H1 (cell line): ENCODE measurements at regions not wholly inside any gene's neighbourhood (a gene's known extent, or its start where the extent isn't known, plus 50 kb on each side); places are given as distances from the start of the nearest gene placed in this dataset.

ENCODE experiments used
- CTCF ChIA-PET: fragments of 300-600 bp; sonication (Branson Sonifier 250); formaldehyde crosslinking; loops from one replicate; lab custom pipeline; 2021; ENCODE audit not compliant: partially characterized antibody; lab: Charles Lee
- POLR2A ChIA-PET: fragments of 300-600 bp; sonication (Branson Sonifier 250); formaldehyde crosslinking; loops from one replicate; lab custom pipeline; 2021; ENCODE audit warnings: inconsistent platforms; ENCODE audit not compliant: partially characterized antibody; lab: Charles Lee
- DNase-seq, 2 experiments: peaks; one replicate each; pipeline versions ENCODE4 v3.0.0 to v3.0.0-alpha.2; 2010 to 2022; ENCODE audit warnings: low spot score in 2 of 2, low read depth in 1 of 2, mixed read lengths in 1 of 2
- FAIRE-seq: peaks from 2 replicates; lab custom pipeline; 2011; peaks lifted over from hg19 to GRCh38; lab: Jason Lieb, UNC
- H2AFZ ChIP-seq: 2 replicates; pipeline ENCODE4 v1.8.1; 2012; ENCODE audit warnings: low read length, inconsistent platforms
- H2AK5ac ChIP-seq: 2 replicates; pipeline ENCODE4 v1.6.1; 2013; ENCODE audit warnings: low read depth, low read length
- H2BK120ac ChIP-seq: replicated peaks from 2 replicates; pipeline ENCODE3; 2013; ENCODE audit warnings: low read depth, low read length, inconsistent platforms
- H2BK12ac ChIP-seq: 2 replicates; pipeline ENCODE4 v1.6.1; 2013; ENCODE audit warnings: low read depth, low read length
- H2BK15ac ChIP-seq: 2 replicates; pipeline ENCODE4 v1.6.1; 2013; ENCODE audit warnings: low read length
- H2BK20ac ChIP-seq: 2 replicates; pipeline ENCODE4 v1.6.1; 2013; ENCODE audit warnings: low read length
- H2BK5ac ChIP-seq: 2 replicates; pipeline ENCODE4 v1.6.1; 2013; ENCODE audit warnings: low read depth, low read length
- H3K14ac ChIP-seq: 2 replicates; pipeline ENCODE4 v1.6.1; 2013; ENCODE audit warnings: inconsistent platforms; ENCODE audit not compliant: insufficient read length
- H3K18ac ChIP-seq: 2 replicates; pipeline ENCODE4 v1.6.1; 2013; ENCODE audit warnings: low read length; ENCODE audit errors: extremely low read depth
- H3K23ac ChIP-seq: 2 replicates; pipeline ENCODE4 v1.6.1; 2013; ENCODE audit warnings: inconsistent platforms; ENCODE audit not compliant: insufficient read length
- H3K23me2 ChIP-seq: 2 replicates; pipeline ENCODE4 v1.6.1; 2013; ENCODE audit warnings: low read depth, low read length
- H3K27ac ChIP-seq: 2 replicates; pipeline ENCODE4 v1.6.1; 2011; ENCODE audit warnings: low read depth, low read length, inconsistent platforms
- H3K27me3 ChIP-seq, 4 experiments: replicated peaks in 1 of 4; 1 replicate in 1 of 4; 2 replicates in 3 of 4; pipeline versions ENCODE4 v1.6.1 to v1.8.1; 2011 to 2013; ENCODE audit warnings: low read length in 3 of 4, mild to moderate bottlenecking in 3 of 4, inconsistent platforms in 2 of 4, mixed read lengths in 2 of 4, moderate library complexity in 1 of 4; ENCODE audit not compliant: control insufficient read depth in 3 of 4, insufficient read depth in 3 of 4; ENCODE audit errors: extremely low read depth in 1 of 4
- H3K36me3 ChIP-seq, 4 experiments: 2 replicates each; pipeline versions ENCODE4 v1.6.1 to v1.8.1; 2011 to 2013; ENCODE audit warnings: mild to moderate bottlenecking in 4 of 4, low read length in 3 of 4, moderate library complexity in 2 of 4, control low read depth in 1 of 4, inconsistent platforms in 1 of 4; ENCODE audit not compliant: insufficient read depth in 4 of 4, control insufficient read depth in 2 of 4
- H3K4ac ChIP-seq: replicated peaks from 2 replicates; pipeline ENCODE3; 2013; ENCODE audit warnings: low read length, low read depth, mixed read lengths, inconsistent platforms; ENCODE audit not compliant: insufficient read length
- H3K4me1 ChIP-seq, 4 experiments: replicated peaks in 1 of 4; 1 replicate in 1 of 4; 2 replicates in 3 of 4; pipeline versions ENCODE4 v1.6.1 to v1.8.1; 2011 to 2013; ENCODE audit warnings: low read length in 3 of 4, inconsistent platforms in 2 of 4, mixed read lengths in 1 of 4; ENCODE audit not compliant: insufficient read depth in 4 of 4, control insufficient read depth in 3 of 4
- H3K4me2 ChIP-seq, 2 experiments: 2 replicates each; pipeline versions ENCODE4 v1.6.1 to v1.8.1; 2011 to 2013; ENCODE audit warnings: low read depth in 2 of 2, low read length in 2 of 2, control low read depth in 1 of 2, inconsistent platforms in 1 of 2, mild to moderate bottlenecking in 1 of 2; ENCODE audit not compliant: insufficient read depth in 1 of 2
- H3K4me3 ChIP-seq, 4 experiments: fragments of 200-600, 300-600 bp in 1 of 4; sonication (generic), shearing (Covaris generic), sonication (Bioruptor Twin) in 1 of 4; 2 replicates each; pipeline versions ENCODE4 v1.5.1 to v1.8.1; 2011 to 2016; ENCODE audit warnings: low read length in 4 of 4, low read depth in 3 of 4, control low read depth in 2 of 4, inconsistent platforms in 2 of 4, mild to moderate bottlenecking in 2 of 4, mixed read lengths in 1 of 4, moderate library complexity in 1 of 4; ENCODE audit not compliant: insufficient read depth in 2 of 4; ENCODE audit errors: extremely low read depth in 1 of 4
- H3K56ac ChIP-seq: replicated peaks from 2 replicates; pipeline ENCODE3; 2013; ENCODE audit warnings: low read depth, mild to moderate bottlenecking, mixed read lengths, low read length, inconsistent platforms; ENCODE audit not compliant: insufficient read length
- H3K79me1 ChIP-seq: 2 replicates; pipeline ENCODE4 v1.6.1; 2013; ENCODE audit warnings: low read depth, low read length, control low read depth
- H3K79me2 ChIP-seq, 2 experiments: 2 replicates each; pipeline versions ENCODE4 v1.6.1 to v1.8.1; 2012 to 2013; ENCODE audit warnings: low read length in 2 of 2, mild to moderate bottlenecking in 2 of 2, inconsistent platforms in 1 of 2; ENCODE audit not compliant: insufficient read depth in 2 of 2, control insufficient read depth in 1 of 2
- H3K9ac ChIP-seq, 4 experiments: replicated peaks in 1 of 4; 1 replicate in 1 of 4; 2 replicates in 3 of 4; pipeline versions ENCODE4 v1.6.1 to v1.8.1; 2011 to 2013; ENCODE audit warnings: low read depth in 3 of 4, low read length in 3 of 4, control low read depth in 2 of 4, mild to moderate bottlenecking in 2 of 4, moderate library complexity in 2 of 4, inconsistent platforms in 1 of 4; ENCODE audit errors: extremely low read depth in 1 of 4
- H3K9me3 ChIP-seq, 2 experiments: 2 replicates each; pipeline versions ENCODE4 v1.6.1 to v1.8.1; 2012 to 2013; ENCODE audit warnings: mild to moderate bottlenecking in 2 of 2, moderate library complexity in 2 of 2, control low read depth in 1 of 2, inconsistent platforms in 1 of 2, low read depth in 1 of 2, low read length in 1 of 2, mixed read lengths in 1 of 2; ENCODE audit not compliant: insufficient read depth in 2 of 2
- H4K20me1 ChIP-seq, 2 experiments: replicated peaks in 1 of 2; 2 replicates each; pipeline versions ENCODE3 to v1.8.1; 2011 to 2013; ENCODE audit warnings: inconsistent platforms in 2 of 2, low read length in 2 of 2, mild to moderate bottlenecking in 1 of 2; ENCODE audit not compliant: insufficient read depth in 2 of 2, control insufficient read depth in 1 of 2
- H4K5ac ChIP-seq: 2 replicates; pipeline ENCODE4 v1.6.1; 2013; ENCODE audit warnings: low read length, low read depth, mixed read lengths, inconsistent platforms; ENCODE audit not compliant: insufficient read length
- H4K8ac ChIP-seq: 2 replicates; pipeline ENCODE4 v1.8.0; 2013; ENCODE audit warnings: mild to moderate bottlenecking, moderate library complexity, low read length, inconsistent platforms; ENCODE audit not compliant: insufficient read depth; ENCODE audit errors: extremely low read depth
- H4K91ac ChIP-seq: replicated peaks from 2 replicates; pipeline ENCODE3; 2013; ENCODE audit warnings: low read length, mixed read lengths, inconsistent platforms; ENCODE audit not compliant: insufficient read length
- ATF3 ChIP-seq: IDR thresholded peaks from 2 replicates; pipeline ENCODE4 v1.6.1; 2011; ENCODE audit warnings: low read depth, mild to moderate bottlenecking, low read length; ENCODE audit not compliant: insufficient read depth
- CTCF ChIP-seq, 3 experiments: IDR thresholded peaks; 1 replicate in 2 of 3; 2 replicates in 1 of 3; pipeline versions ENCODE4 v1.5.1 to v1.6.1; 2011; ENCODE audit warnings: low read length in 3 of 3, mild to moderate bottlenecking in 3 of 3, inconsistent platforms in 2 of 3, low read depth in 1 of 3, moderate library complexity in 1 of 3; ENCODE audit not compliant: insufficient read depth in 1 of 3; ENCODE audit errors: control extremely low read depth in 1 of 3
- GABPA ChIP-seq: IDR thresholded peaks from 2 replicates; pipeline ENCODE4 v1.6.1; 2011; ENCODE audit warnings: mild to moderate bottlenecking, low read length, moderate library complexity, borderline replicate concordance; ENCODE audit not compliant: insufficient read depth
- PHF8 ChIP-seq: fragments of 200-600 bp; sonication (generic); conservative IDR thresholded peaks from 2 replicates; pipeline ENCODE4 v1.7.1; 2012; ENCODE audit warnings: low read depth, mild to moderate bottlenecking, inconsistent platforms, low read length, moderate library complexity
- POLR2AphosphoS5 ChIP-seq: IDR thresholded peaks from 2 replicates; pipeline ENCODE4 v1.6.1; 2011; ENCODE audit warnings: low read depth, low read length
- RAD21 ChIP-seq, 2 experiments: IDR thresholded peaks in 1 of 2; conservative IDR thresholded peaks in 1 of 2; 2 replicates each; pipeline ENCODE4 v1.6.1; 2011; ENCODE audit warnings: low read depth in 2 of 2, low read length in 2 of 2, improper control_type of control experiment in 1 of 2, inconsistent platforms in 1 of 2, mild to moderate bottlenecking in 1 of 2, moderate library complexity in 1 of 2
- RXRA ChIP-seq: IDR thresholded peaks from 2 replicates; pipeline ENCODE4 v1.6.1; 2011; ENCODE audit warnings: low read depth, mild to moderate bottlenecking, low read length, moderate library complexity; ENCODE audit not compliant: insufficient read depth
- SIN3A ChIP-seq, 2 experiments: IDR thresholded peaks in 1 of 2; conservative IDR thresholded peaks in 1 of 2; 2 replicates each; pipeline ENCODE4 v1.6.1; 2011 to 2012; ENCODE audit warnings: low read length in 2 of 2, improper control_type of control experiment in 1 of 2, low read depth in 1 of 2, mild to moderate bottlenecking in 1 of 2
- SUZ12 ChIP-seq: fragments of 200-600 bp; sonication (generic); IDR thresholded peaks from 2 replicates; pipeline ENCODE4 v1.6.1; 2012; ENCODE audit warnings: mild to moderate bottlenecking, inconsistent platforms, low read length, moderate library complexity, mixed read lengths
- TEAD4 ChIP-seq: IDR thresholded peaks from 2 replicates; pipeline ENCODE4 v1.6.1; 2012; ENCODE audit warnings: low read depth, low read length, inconsistent platforms, mixed read lengths
- ZNF274 ChIP-seq: IDR thresholded peaks from 2 replicates; pipeline ENCODE4 v1.7.0; 2012; ENCODE audit warnings: low read length, borderline replicate concordance; ENCODE audit errors: extremely low read depth
- WGBS, 2 experiments: shearing (Covaris generic) in 1 of 2; methylation state at CpG; one replicate each; pipeline versions ENCODE4 v1.1.6 to v1.1.7; 2013 to 2015; ENCODE audit warnings: low lambda C conversion rate in 2 of 2, mixed read lengths in 2 of 2, inconsistent platforms in 1 of 2, low coverage in 1 of 2, missing lambda C conversion rate in 1 of 2; ENCODE audit not compliant: insufficient replicate concordance in 2 of 2, insufficient coverage in 1 of 2, insufficient read length in 1 of 2; ENCODE audit errors: extremely low coverage in 1 of 2, missing lambda C conversion rate in 1 of 2; 5-methylcytosine and 5-hydroxymethylcytosine counted together

GRCh38 chr2:180336550-180336949 is 329.5 kb upstream of the CWC22 start:
- Histone ChIP-seq H3K79me1 (no peaks in the 10 kb centered on the region), H2BK15ac (no peak overlapping the region), H2AK5ac (no peak overlapping the region), H2BK12ac (no peak overlapping the region), H2BK20ac (no peak overlapping the region), H2BK120ac (no peak overlapping the region), H3K9me3 (peaks cover 7 to 30% of the 10 kb centered on the region in 2 experiments), H3K4me1 (no peaks in the 10 kb centered on the region), H3K4me3 (no peak overlapping the region), H4K91ac (no peak overlapping the region), H2BK5ac (no peak overlapping the region), H3K18ac (no peak overlapping the region), H3K27ac (no peak overlapping the region), H3K4me2 (no peak overlapping the region), H4K5ac (no peak overlapping the region), H3K23ac (no peak overlapping the region), H3K23me2 (no peaks in the 10 kb centered on the region), H3K56ac (no peak overlapping the region), H3K79me2 (no peaks in the 10 kb centered on the region), H4K20me1 (no peaks in the 10 kb centered on the region), H3K14ac (no peak overlapping the region), H3K9ac (no peak overlapping the region), H3K4ac (no peak overlapping the region), H4K8ac (no peak overlapping the region; the same call in 1 of the 2 replicates), H2AFZ (no peak overlapping the region), H3K36me3 (no peaks in the 10 kb centered on the region; a peak in 1 of 8 replicates), H3K27me3 (no peaks in the 10 kb centered on the region)
- POLR2A ChIA-PET: no interaction called here
- 88% methylated on average over 2 of the region's 2 CpGs; no CpG with 5 or more reads in 1 of the 2 experiments for WGBS, 2 experiments
- FAIRE-seq (no peak), DNase-seq (no peak)
- CTCF ChIA-PET: no interaction called here
- TF ChIP-seq GABPA (no peak), TEAD4 (no peak), POLR2AphosphoS5 (no peak), ATF3 (no peak), SUZ12 (no peak), RXRA (no peak), PHF8 (no peak), CTCF (IDR thresholded peaks at IDR 0.05; ENCODE audit: control extremely low read depth in 1 of 3, insufficient read depth in 1 of 3, low read depth in 1 of 3, low read length in 3 of 3) (no peak), ZNF274 (no peak), SIN3A (conservative IDR thresholded peaks at IDR 0.05 in 1 of 2, IDR thresholded peaks at IDR 0.05 in 1 of 2; ENCODE audit: low read depth in 1 of 2, low read length in 2 of 2) (no peak), RAD21 (IDR thresholded peaks at IDR 0.05 in 1 of 2, conservative IDR thresholded peaks at IDR 0.05 in 1 of 2; ENCODE audit: low read depth in 2 of 2, low read length in 2 of 2) (no peak)
